ENCODE measurements at regions not wholly inside any gene's neighbourhood (a gene's known extent, or its start where the extent isn't known, plus 50 kb on each side); places are given as distances from the start of the nearest gene placed in this dataset.

GRCh38 chr21:24290151-24290833, 1317.0 kb downstream of the MRPL39 start:
- no peak for DNase-seq

- no peak for DNase-seq
Observed at GRCh38 chr21:24289539-24289938, 1317.7 kb downstream of the MRPL39 start.

GRCh38 chr21:24280596-24280995, 1326.7 kb downstream of the MRPL39 start:
- DNase-seq, result no peak

GRCh38 chr21:24278711-24279110, 1328.6 kb downstream of the MRPL39 start:
- DNase-seq, result no peak

- no peak for DNase-seq
Observed at GRCh38 chr21:24276204-24276603, 1331.1 kb downstream of the MRPL39 start.

- no peak for DNase-seq
Observed at GRCh38 chr21:24275616-24276015, 1331.7 kb downstream of the MRPL39 start.

- no peak for DNase-seq
Observed at GRCh38 chr21:24272521-24272938, 1334.8 kb downstream of the MRPL39 start.

GRCh38 chr21:24265987-24266386, 1341.3 kb downstream of the MRPL39 start:
- no peak for DNase-seq

- no peak for DNase-seq
Observed at GRCh38 chr21:24260751-24261150, 1346.5 kb downstream of the MRPL39 start.

GRCh38 chr21:24259241-24259640, 1348.0 kb downstream of the MRPL39 start:
- DNase-seq, result no peak

GRCh38 chr21:24255591-24255990, 1351.7 kb downstream of the MRPL39 start:
- DNase-seq, result no peak

GRCh38 chr21:24225431-24225830, 1381.8 kb downstream of the MRPL39 start:
- DNase-seq, result no peak

- no peak for DNase-seq
Observed at GRCh38 chr21:24224422-24224821, 1382.9 kb downstream of the MRPL39 start.

- DNase-seq, result no peak
Observed at GRCh38 chr21:24223624-24224023, 1383.7 kb downstream of the MRPL39 start.

- no peak for DNase-seq
Observed at GRCh38 chr21:24222676-24223075, 1384.6 kb downstream of the MRPL39 start.

- DNase-seq, result no peak
Observed at GRCh38 chr21:24220446-24220845, 1386.8 kb downstream of the MRPL39 start.

GRCh38 chr21:24217151-24217550, 1390.1 kb downstream of the MRPL39 start:
- no peak for DNase-seq

GRCh38 chr21:24210130-24210529, 1397.2 kb downstream of the MRPL39 start:
- no peak for DNase-seq

GRCh38 chr21:24208562-24209260, 1398.6 kb downstream of the MRPL39 start:
- no peak for DNase-seq

GRCh38 chr21:24205319-24205718, 1402.0 kb downstream of the MRPL39 start:
- DNase-seq, result no peak

- no peak for DNase-seq
Observed at GRCh38 chr21:24204641-24205040, 1402.6 kb downstream of the MRPL39 start.

GRCh38 chr21:24200052-24200451, 1407.2 kb downstream of the MRPL39 start:
- DNase-seq, result no peak

- no peak for DNase-seq
Observed at GRCh38 chr21:24197923-24198322, 1409.4 kb downstream of the MRPL39 start.

- DNase-seq, result no peak
Observed at GRCh38 chr21:24197132-24197643, 1410.1 kb downstream of the MRPL39 start.

Data from 8988T (cell line).